Hematopoietic multipotent progenitor cell treated with erythropoietin and hydrocortisone succinate and interleukin-3 and kit ligand, for 6 days (in vitro differentiated cells): ENCODE measurements at regions not wholly inside any gene's neighbourhood (a gene's known extent, or its start where the extent isn't known, plus 50 kb on each side); places are given as distances from the start of the nearest gene placed in this dataset.
"Not testable (repeated sequence)": the region's sequence is repeated elsewhere in the genome, so short reads cannot be mapped to it uniquely, and the experiment has no call there.

Source experiments
- DNase-seq: peaks from one replicate; pipeline ENCODE4 v3.0.0-alpha.2; 2015

DNA sequence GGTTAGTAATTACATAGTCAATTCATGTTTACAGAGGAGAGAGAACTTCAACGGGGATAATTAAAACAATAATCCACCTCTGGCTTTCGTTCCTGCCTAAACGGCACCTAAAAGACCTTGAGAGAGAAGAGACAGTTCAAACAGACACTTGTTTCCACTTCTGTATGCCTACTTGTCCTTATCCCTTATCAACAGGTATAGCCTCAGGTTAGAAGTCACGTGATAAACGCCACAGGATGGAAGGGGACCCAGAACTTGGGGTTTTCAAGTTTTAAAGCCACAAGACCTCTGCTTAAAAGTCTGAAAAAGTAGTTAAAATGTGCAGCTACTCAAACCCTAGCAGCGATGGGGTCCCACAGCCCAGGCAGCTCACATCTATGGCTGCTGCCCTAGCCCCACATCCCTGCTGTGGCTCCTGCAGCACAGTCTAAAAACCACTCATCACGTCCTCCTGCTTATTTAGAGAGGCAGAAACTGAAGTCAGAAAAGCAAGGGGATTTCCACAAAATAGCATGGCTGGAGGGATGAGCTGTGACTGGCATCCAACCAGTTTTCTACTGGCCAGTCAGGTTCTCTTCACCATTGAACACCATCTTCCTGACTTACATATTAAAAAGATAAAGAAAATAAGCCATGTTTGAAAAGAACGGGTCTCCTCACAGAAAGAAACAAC lies 51.2 kb upstream of the SEC16B start:
- DNase-seq, result no peak

DNA sequence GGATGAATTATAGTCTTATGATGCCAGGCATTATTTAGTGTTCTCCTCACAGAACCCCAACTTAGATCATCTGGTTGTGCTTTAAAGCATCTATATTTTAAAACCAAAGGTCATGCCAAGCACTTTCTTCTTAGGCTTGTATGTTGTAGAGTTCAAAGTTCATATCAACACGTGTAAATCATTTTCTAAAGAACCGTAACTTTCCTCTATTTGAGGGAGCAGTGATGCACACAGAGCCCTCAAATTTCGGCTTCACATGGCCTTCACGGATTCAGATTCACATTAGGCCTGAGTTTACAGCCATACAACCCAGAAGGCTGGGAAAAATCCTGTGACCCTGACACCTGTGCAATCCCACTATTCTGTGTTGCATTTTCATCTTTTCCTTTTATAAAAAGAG lies 52.1 kb upstream of the SEC16B start:
- DNase-seq, result no peak

DNA sequence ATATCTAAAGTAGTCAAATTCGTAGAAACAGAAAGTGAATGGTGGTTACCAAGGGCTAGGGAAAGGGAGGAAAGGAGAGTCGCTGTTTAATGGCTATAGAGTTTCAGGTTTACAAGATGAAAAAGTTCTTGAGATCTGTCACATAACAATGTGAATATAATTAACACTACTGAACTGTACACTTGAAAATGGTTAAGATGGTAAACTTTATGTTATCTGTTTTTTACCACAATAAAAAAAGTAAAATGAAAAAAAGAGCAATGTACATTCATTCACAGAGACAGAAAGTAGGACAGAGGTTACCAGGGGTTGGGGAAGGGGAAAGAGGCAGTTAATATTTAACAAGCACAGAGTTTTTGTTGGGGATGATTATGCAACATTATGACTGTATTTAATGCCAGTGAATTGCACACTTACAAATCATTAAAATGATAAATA lies 53.3 kb upstream of the SEC16B start:
- DNase-seq, result no peak

DNA sequence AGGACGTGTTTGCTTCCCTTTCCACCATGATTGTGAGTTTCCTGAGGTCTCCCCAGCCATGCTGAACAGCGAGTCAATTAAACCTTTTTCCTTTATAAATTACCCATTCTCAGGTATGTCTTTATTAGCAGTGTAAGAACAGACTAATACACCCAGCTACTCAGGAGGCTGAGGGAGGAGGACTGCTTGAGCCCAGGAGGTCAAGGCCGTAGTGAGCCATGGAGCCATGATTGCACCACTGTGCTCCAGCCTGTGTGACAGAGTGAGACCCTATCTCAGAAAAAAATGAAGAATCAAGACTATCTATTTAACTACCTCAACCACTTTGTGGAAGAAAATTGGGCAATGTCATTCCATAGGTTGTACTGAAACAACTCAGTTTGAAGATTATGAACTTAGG lies 54.6 kb upstream of the SEC16B start:
- DNase-seq, result no peak

DNA sequence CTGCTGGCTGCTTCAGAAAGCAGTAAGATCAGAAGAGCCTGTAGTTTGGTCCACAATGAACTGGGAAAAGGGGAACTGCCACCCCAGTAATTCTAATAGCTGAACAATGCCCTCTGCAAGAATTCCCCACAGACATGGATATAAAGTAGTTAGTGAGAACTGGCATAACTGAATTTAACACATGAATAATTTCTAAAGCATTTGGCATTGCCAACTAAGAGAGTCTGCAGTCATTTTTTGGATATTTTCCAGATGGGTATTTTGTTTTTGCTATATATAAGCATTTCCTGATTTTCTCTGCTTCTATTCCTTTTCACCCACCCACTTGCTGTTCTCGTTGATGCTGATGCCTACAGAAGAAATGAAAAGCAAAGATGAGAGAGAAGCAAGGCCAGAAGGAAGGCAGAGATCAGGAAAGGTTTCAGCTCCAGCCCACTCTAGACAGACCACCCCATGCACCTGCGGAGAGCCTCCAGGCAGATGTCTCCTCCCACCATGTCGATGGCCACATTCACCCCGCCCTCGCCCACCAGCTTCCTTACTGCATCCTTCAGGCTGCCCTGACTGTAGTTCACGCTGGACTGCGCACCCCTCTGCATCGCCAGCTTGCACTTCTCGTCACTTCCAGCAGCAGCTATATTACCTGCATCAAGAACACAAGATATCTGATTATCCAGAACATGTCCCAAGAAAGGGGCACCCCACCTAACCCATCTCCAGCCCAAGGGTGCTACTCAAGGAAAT lies 55.9 kb upstream of the SEC16B start:
- DNase-seq, result no peak

DNA sequence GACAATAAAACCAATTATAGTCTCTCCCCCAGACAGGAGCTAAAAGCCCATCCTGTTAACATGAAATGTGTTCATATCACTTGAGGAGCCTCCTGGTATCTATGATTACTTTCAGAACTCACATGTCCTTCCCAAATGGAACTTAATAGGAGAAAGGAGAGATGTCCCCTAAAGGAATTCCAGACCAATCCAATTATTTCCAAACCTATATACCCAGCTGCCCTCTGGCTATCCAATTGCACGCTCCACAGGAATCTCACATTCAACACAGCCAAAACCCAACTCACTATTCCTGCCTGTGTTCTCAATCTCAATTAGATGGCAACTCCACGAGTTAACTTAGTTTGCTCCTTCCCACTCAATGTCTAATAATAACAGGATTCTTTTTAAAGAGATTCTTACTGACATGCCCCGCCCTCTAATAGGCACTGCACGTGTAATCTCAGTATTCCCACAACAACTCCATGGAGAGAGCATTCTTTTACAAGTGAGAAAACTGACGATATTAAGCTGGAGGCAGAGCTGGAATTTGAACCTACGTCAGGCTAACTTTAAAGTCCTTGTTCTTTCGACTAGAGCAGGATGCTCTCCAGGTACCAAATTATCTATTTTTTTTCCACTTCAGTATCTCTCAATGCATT lies 59.1 kb upstream of the SEC16B start:
- DNase-seq, result no peak

DNA sequence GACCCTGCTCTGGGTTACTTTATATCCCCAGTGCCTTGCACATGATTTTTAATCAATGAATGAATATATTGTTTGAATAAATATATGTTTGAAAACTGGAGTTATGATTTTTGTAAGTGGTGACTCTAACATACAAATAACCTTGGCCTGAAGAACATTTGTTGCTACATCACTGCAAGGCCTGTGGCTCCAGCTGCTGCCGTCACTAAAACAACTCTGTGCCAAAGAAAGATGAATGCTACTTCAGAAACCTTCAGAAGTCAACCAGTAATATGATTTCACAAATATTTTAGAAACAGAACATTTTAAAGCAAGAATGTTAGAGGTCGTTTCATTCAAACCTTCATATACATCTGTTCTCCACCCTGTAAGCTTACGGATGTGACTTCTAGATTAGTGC lies 60.6 kb upstream of the SEC16B start:
- DNase-seq, result no peak

DNA sequence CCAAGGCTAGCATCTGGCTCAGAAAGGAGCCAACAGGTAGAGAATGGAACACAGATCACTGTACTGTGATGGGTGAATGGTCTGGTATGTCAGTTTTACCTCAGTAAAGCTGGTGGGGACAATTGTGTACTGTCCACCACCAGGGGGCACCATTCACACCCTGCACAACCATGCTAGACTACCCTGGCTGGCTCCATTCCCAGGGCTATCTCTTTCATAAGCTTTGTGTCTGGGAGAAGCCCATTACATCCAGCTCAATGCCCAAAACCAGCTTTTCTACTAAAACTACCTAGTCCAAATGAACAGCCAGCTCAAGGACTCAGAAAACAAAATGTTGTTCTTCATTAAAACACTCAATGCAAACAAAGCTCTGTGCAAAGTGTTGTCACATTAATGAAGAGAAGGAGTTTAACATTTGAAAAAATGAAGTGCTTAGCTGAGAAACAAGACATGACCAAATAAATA lies 62.0 kb upstream of the RASAL2 start:
- peak; percentile 89 for DNase-seq

DNA sequence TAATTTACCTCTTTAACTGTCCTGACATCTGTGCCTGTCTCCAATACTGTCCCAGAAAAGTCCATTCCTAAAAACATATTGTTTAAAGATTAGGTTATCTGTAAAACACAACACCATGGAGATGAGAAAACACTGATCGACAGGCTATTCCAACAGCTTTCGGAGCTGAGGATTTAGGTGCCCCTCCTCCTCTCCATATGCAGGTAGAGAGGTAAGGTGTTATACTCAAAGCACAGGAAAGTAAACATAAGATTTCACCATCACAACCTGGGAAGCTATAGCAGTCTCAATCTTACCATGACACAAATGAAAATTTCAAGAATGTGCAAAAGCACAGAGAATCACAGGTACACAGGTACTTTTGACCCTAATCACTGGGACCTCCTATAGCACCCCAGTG lies 60.9 kb upstream of the RASAL2 start:
- no peak for DNase-seq

DNA sequence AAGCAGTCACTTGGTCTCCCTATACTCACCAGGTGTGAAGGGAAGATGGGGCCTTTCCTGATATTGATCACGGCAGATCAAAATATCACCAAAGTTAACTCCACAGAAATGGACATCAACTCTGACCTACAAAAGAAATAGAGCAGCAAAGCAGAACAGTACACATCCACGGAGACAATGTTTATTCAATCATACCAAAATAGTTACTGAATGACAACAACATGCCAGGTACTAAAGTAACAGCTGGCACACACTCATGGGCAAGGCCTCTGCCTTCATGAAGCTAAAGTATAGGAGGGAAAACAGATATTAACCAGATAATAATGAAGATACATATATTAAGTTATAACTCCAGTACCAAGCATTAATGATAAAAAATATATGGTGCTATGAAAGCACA lies 59.2 kb upstream of the RASAL2 start:
- DNase-seq, result no peak

DNA sequence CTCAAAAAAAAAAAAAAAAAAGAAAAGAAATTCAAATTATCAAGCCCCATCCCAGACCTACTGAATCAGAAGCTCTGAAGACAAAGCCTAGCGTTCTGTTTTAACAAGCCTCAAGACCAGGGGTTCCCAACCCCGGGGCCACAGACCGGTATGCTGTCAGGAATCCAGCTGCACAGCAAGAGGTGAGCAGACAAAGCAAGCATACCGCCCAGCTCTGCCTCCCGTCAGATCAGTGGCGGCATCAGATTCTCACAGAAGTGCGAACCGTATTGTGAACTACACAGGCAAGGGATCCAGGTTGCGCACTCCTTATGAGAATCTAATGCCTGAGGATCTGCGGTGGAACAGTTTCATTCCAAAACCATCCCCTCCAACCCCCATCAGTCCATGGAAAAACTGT lies 57.8 kb upstream of the RASAL2 start:
- DNase-seq, result no peak

DNA sequence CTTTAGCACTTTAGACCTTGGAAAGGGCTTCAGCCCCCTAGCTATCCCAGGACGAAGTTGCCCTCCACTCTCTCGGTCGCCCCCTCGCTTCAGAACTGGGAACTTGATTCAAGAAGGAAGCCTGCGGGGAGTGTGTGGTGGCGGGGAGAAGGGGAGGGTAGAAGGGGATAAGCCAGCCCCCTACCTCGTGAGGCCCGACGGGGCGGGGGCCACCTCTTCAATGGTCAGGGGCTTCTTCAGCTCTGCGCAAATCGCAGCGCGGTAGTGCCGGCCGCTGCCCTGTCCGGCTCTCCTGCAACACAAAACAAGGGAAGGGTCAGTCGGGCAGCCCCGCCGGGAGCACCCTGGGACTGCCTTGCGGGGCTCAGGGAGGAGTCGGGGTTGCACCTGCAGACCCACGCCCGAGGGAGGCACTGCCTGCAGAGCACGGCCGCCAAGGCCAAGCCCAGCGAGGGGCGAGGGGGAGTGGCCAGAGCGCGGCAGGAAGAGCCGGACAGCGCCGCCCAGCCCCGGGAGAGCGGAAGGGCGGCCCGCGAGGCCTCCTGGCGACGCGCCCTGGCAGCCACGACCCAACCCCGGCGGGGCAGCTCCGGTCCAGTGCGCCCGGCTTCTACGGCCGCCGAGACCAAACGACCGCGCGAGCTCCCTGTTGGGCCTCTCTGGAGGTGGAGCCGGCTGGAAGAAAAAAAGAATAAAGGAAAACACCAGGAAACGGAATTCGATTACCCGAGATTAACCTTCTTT lies 56.2 kb upstream of the RASAL2 start:
- peak; percentile 81 for DNase-seq

DNA sequence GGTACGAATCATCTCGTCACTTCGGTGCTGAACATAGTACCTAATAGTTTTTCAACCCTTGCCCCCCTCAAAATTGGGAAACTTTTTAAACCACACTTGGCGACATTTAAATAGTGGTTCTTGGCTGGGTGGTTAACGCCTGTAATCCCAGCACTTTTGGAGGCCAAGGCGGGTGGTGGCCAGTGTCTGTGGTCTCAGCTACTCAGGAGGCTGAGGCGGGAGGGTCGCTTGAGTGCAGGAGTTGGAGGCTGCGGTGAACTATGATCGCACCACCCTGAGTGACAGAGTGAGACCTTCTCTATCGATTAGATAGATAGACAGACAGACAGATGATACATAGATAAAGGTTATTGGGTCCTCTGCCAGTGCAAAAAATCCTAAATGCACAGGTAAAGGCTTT lies 55.5 kb upstream of the RASAL2 start:
- DNase-seq, result peak; percentile 10

DNA sequence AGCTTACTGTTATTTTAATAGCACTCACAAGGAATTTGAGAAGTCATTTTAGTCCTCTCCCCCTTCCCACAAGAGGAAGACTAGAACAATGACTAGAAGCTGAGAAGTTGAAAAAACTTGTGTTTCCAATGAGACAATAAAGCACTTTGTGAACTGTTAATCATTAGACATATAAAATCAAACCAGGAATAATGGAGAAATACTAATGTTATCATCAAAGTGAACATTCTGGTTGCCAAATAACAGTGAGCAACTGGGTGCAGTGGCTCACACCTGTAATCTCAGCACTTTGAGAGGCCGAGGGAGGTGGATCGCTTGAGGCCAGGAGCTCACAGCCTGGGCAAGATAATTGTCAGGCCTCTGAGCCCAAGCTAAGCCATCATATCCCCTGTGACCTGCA lies 54.0 kb upstream of the RASAL2 start:
- no peak for DNase-seq

DNA sequence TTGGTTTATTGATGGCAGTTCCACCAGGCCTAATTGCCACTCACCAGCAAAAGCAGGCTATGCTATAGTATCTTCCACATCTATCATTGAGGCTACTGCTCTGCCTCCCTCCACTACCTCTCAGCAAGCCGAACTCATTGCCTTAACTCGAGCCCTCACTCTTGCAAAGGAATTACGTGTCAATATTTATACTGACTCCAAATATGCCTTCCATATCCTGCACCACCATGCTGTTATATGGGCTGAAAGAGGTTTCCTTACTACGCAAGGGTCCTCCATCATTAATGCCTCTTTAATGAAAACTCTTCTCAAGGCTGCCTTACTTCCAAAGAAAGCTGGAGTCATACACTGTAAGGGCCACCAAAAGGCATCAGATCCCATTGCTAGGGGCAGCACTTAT lies 50.0 kb upstream of the RASAL2 start:
- DNase-seq, result not testable (repeated sequence)
